Hepatocyte (in vitro differentiated cells): ENCODE measurements at regions not wholly inside any gene's neighbourhood (a gene's known extent, or its start where the extent isn't known, plus 50 kb on each side); places are given as distances from the start of the nearest gene placed in this dataset.

Source experiments
- CTCF ChIP-seq: fragments of 200-600 bp; sonication (generic); IDR thresholded peaks from 2 replicates; pipeline ENCODE4 v1.5.1; 2016; ENCODE audit warnings: antibody characterized with exemption, mild to moderate bottlenecking; ENCODE audit not compliant: poor library complexity
- EZH2 ChIP-seq: fragments of 200-600 bp; sonication (generic); IDR thresholded peaks from 2 replicates; pipeline ENCODE4 v1.6.1; 2016; ENCODE audit warnings: antibody characterized with exemption, mild to moderate bottlenecking, borderline replicate concordance

DNA sequence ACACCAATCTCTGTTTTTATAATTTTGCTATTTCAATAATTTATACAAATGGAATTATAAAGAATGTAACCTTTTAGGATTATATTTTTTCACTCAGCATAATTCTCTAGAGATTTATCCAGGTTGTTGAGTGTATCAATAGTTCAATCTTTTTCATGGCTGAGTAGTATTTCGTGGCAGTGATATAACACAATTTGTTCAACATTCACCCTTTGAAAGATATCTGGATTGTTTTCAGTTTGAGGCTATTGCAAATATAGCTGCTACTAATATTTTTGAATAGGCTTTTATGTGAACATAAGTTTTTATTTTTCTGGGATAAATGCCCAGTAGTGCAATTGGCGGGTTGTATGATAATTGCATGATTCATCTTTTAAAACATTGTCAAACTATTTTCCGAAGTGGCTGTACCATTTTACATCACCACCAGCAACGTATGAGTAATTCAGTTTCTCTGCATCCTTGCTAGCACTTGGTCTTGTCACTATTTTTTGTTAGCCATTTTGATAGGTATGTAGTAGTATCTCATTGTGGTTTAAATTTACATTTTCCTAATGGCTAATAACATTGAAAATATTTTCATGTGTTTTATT, 55.6 kb upstream of the ABCD3 start:
- TF ChIP-seq CTCF: no peak
- no peak for TF ChIP-seq EZH2
